SK-N-MC (cell line): ENCODE measurements at regions not wholly inside any gene's neighbourhood (a gene's known extent, or its start where the extent isn't known, plus 50 kb on each side); places are given as distances from the start of the nearest gene placed in this dataset.
"Not testable (repeated sequence)": the region's sequence is repeated elsewhere in the genome, so short reads cannot be mapped to it uniquely, and the experiment has no call there.

Experiments
- DNase-seq: peaks from one replicate; pipeline ENCODE4 v3.0.0-alpha.2; 2011; ENCODE audit warnings: low read depth, low spot score
- H3K27ac ChIP-seq: fragments of 200-600 bp; sonication (generic); 2 replicates; pipeline ENCODE4 v1.5.1; 2016; ENCODE audit warnings: mixed run types
- H3K36me3 ChIP-seq: fragments of 200-600 bp; sonication (generic); 2 replicates; pipeline ENCODE4 v1.6.1; 2017; ENCODE audit warnings: antibody characterized with exemption, low read length, mixed read lengths; ENCODE audit not compliant: insufficient read depth
- H3K4me3 ChIP-seq: fragments of 200-600 bp; sonication (generic); 2 replicates; pipeline ENCODE4 v1.5.1; 2016
- H3K9ac ChIP-seq: fragments of 200-600 bp; sonication (generic); 2 replicates; pipeline ENCODE4 v1.8.0; 2017; ENCODE audit warnings: mixed run types, mixed read lengths; ENCODE audit not compliant: insufficient read length
- H3K9me3 ChIP-seq: fragments of 200-600 bp; sonication (generic); 2 replicates; pipeline ENCODE4 v1.6.1; 2017; ENCODE audit warnings: low read depth, mild to moderate bottlenecking, antibody characterized with exemption, low read length, moderate library complexity, mixed read lengths
- EZH2 ChIP-seq: fragments of 200-600 bp; sonication (generic); IDR thresholded peaks from one replicate; pipeline ENCODE4 v1.6.1; 2017; ENCODE audit warnings: antibody characterized with exemption
- FOXP2 ChIP-seq: optimal IDR thresholded peaks from 2 replicates; pipeline ENCODE3; 2011; ENCODE audit warnings: mild to moderate bottlenecking, moderate library complexity; ENCODE audit not compliant: insufficient read depth; ENCODE audit errors: extremely low read length, control extremely low read depth
- POLR2AphosphoS5 ChIP-seq: IDR thresholded peaks from 2 replicates; pipeline ENCODE4 v1.6.1; 2012; ENCODE audit warnings: mild to moderate bottlenecking, low read depth, low read length, borderline replicate concordance

GRCh38 chr4:3874525-3875110, 108.4 kb downstream of the ADRA2C start:
- TF ChIP-seq POLR2AphosphoS5, result no peak
- TF ChIP-seq EZH2, result no peak
- TF ChIP-seq FOXP2, result no peak
- no peak overlapping the region for H3K9ac ChIP-seq
- DNase-seq, result no peak
- H3K36me3 ChIP-seq, result no peaks in the 10 kb centered on the region
- no peak overlapping the region for H3K4me3 ChIP-seq
- no peaks in the 10 kb centered on the region for H3K9me3 ChIP-seq
- H3K27ac ChIP-seq, result no peak overlapping the region

- no peak overlapping the region for H3K27ac ChIP-seq
- TF ChIP-seq FOXP2 (no peak), POLR2AphosphoS5 (no peak), EZH2 (no peak)
- no peaks in the 10 kb centered on the region for H3K9me3 ChIP-seq
- H3K36me3 ChIP-seq, result no peaks in the 10 kb centered on the region
- H3K9ac ChIP-seq, result no peak overlapping the region
- H3K4me3 ChIP-seq, result no peak overlapping the region
- no peak for DNase-seq
Observed at GRCh38 chr4:3875466-3875865, 109.3 kb downstream of the ADRA2C start.

- H3K9me3 ChIP-seq, H3K4me3 ChIP-seq, H3K27ac ChIP-seq, DNase-seq, H3K9ac ChIP-seq, H3K36me3 ChIP-seq: not testable (repeated sequence)
Observed at GRCh38 chr4:3876057-3876845, 110.1 kb downstream of the ADRA2C start.

- no peaks in the 10 kb centered on the region for H3K36me3 ChIP-seq
- no peaks in the 10 kb centered on the region for H3K9me3 ChIP-seq
- DNase-seq, result no peak
Observed at GRCh38 chr4:3877236-3877635, 111.1 kb downstream of the ADRA2C start.

GRCh38 chr4:3877868-3878267, 111.7 kb downstream of the ADRA2C start:
- TF ChIP-seq POLR2AphosphoS5, result no peak
- no peak for TF ChIP-seq FOXP2
- no peak for TF ChIP-seq EZH2
- Histone ChIP-seq H3K4me3 (no peak overlapping the region), H3K9ac (no peak overlapping the region), H3K36me3 (no peaks in the 10 kb centered on the region), H3K27ac (no peak overlapping the region), H3K9me3 (no peaks in the 10 kb centered on the region)
- DNase-seq, result no peak

More at GRCh38 chr4:3877236-3877635, 111.1 kb downstream of the ADRA2C start:
- TF ChIP-seq FOXP2 (no peak), POLR2AphosphoS5 (no peak), EZH2 (no peak)
- no peak overlapping the region for H3K27ac ChIP-seq
- H3K4me3 ChIP-seq, result no peak overlapping the region
- no peak overlapping the region for H3K9ac ChIP-seq

GRCh38 chr4:3878678-3879077, 112.5 kb downstream of the ADRA2C start:
- Histone ChIP-seq H3K4me3 (no peak overlapping the region), H3K9ac (no peak overlapping the region), H3K27ac (no peak overlapping the region), H3K36me3 (no peaks in the 10 kb centered on the region), H3K9me3 (no peaks in the 10 kb centered on the region)
- DNase-seq, result no peak
- TF ChIP-seq POLR2AphosphoS5, result no peak
- TF ChIP-seq EZH2, result no peak
- no peak for TF ChIP-seq FOXP2

- no peak for TF ChIP-seq EZH2
- TF ChIP-seq POLR2AphosphoS5, result no peak
- TF ChIP-seq FOXP2, result no peak
- no peaks in the 10 kb centered on the region for H3K36me3 ChIP-seq
- no peaks in the 10 kb centered on the region for H3K9me3 ChIP-seq
- no peak overlapping the region for H3K4me3 ChIP-seq
- no peak overlapping the region for H3K9ac ChIP-seq
- H3K27ac ChIP-seq, result no peak overlapping the region
- no peak for DNase-seq
Observed at GRCh38 chr4:3879681-3880614, 113.8 kb downstream of the ADRA2C start.

GRCh38 chr4:3880615-3881120, 114.5 kb downstream of the ADRA2C start:
- Histone ChIP-seq H3K36me3 (no peaks in the 10 kb centered on the region), H3K9ac (no peak overlapping the region), H3K27ac (no peak overlapping the region), H3K4me3 (no peak overlapping the region), H3K9me3 (no peaks in the 10 kb centered on the region)
- TF ChIP-seq EZH2, result no peak
- no peak for TF ChIP-seq POLR2AphosphoS5
- no peak for TF ChIP-seq FOXP2
- DNase-seq, result no peak

GRCh38 chr4:3882316-3882885, 116.2 kb downstream of the ADRA2C start:
- H3K4me3 ChIP-seq, H3K27ac ChIP-seq, H3K36me3 ChIP-seq, H3K9ac ChIP-seq, H3K9me3 ChIP-seq, DNase-seq: not testable (repeated sequence)

GRCh38 chr4:3884261-3884660, 118.1 kb downstream of the ADRA2C start:
- not testable (repeated sequence) for H3K9ac ChIP-seq, H3K9me3 ChIP-seq

GRCh38 chr4:3893590-3893989, 127.4 kb downstream of the ADRA2C start:
- not testable (repeated sequence) for H3K36me3 ChIP-seq, H3K9me3 ChIP-seq, H3K9ac ChIP-seq, H3K27ac ChIP-seq, DNase-seq, H3K4me3 ChIP-seq

More at GRCh38 chr4:3884261-3884660, 118.1 kb downstream of the ADRA2C start:
- H3K36me3 ChIP-seq, H3K27ac ChIP-seq, H3K4me3 ChIP-seq, DNase-seq: not testable (repeated sequence)
